Activated gamma-delta T cell treated with Interleukin-2 at 50 U/mL for 16 hours (primary cell): ENCODE measurements at regions not wholly inside any gene's neighbourhood (a gene's known extent, or its start where the extent isn't known, plus 50 kb on each side); places are given as distances from the start of the nearest gene placed in this dataset.
"Not testable (repeated sequence)": the region's sequence is repeated elsewhere in the genome, so short reads cannot be mapped to it uniquely, and the experiment has no call there.

Experiments
- DNase-seq: peaks from one replicate; pipeline ENCODE4 v3.0.0-alpha.2; 2020

- DNase-seq: no peak
Observed at GRCh38 chr7:131786204-131786603, 229.8 kb upstream of the PODXL start.

GRCh38 chr7:131778601-131779000, 222.2 kb upstream of the PODXL start:
- no peak for DNase-seq

GRCh38 chr7:131774419-131775220, 218.2 kb upstream of the PODXL start:
- no peak for DNase-seq

GRCh38 chr7:131773413-131773812, 217.0 kb upstream of the PODXL start:
- no peak for DNase-seq

- DNase-seq: no peak
Observed at GRCh38 chr7:131769241-131769640, 212.8 kb upstream of the PODXL start.

- DNase-seq: no peak
Observed at GRCh38 chr7:131767591-131767990, 211.2 kb upstream of the PODXL start.

GRCh38 chr7:131765575-131765974, 209.1 kb upstream of the PODXL start:
- DNase-seq: no peak

- DNase-seq: no peak
Observed at GRCh38 chr7:131764143-131764775, 207.8 kb upstream of the PODXL start.

GRCh38 chr7:131762753-131763152, 206.3 kb upstream of the PODXL start:
- DNase-seq: no peak

- DNase-seq: not testable (repeated sequence)
Observed at GRCh38 chr7:131755801-131756200, 199.4 kb upstream of the PODXL start.

GRCh38 chr7:131753620-131754222, 197.3 kb upstream of the PODXL start:
- no peak for DNase-seq

- no peak for DNase-seq
Observed at GRCh38 chr7:131747658-131748232, 191.3 kb upstream of the PODXL start.

- no peak for DNase-seq
Observed at GRCh38 chr7:131745390-131746248, 189.2 kb upstream of the PODXL start.

GRCh38 chr7:131741446-131741845, 185.0 kb upstream of the PODXL start:
- no peak for DNase-seq

- DNase-seq: no peak
Observed at GRCh38 chr7:131737746-131738465, 181.5 kb upstream of the PODXL start.

- DNase-seq: no peak
Observed at GRCh38 chr7:131735101-131735500, 178.7 kb upstream of the PODXL start.

- no peak for DNase-seq
Observed at GRCh38 chr7:131733604-131734003, 177.2 kb upstream of the PODXL start.

GRCh38 chr7:131727189-131727588, 170.8 kb upstream of the PODXL start:
- no peak for DNase-seq

GRCh38 chr7:131726686-131727085, 170.3 kb upstream of the PODXL start:
- DNase-seq: no peak

- DNase-seq: no peak
Observed at GRCh38 chr7:131726031-131726430, 169.6 kb upstream of the PODXL start.

- no peak for DNase-seq
Observed at GRCh38 chr7:131724776-131725345, 168.4 kb upstream of the PODXL start.

- no peak for DNase-seq
Observed at GRCh38 chr7:131723926-131724325, 167.5 kb upstream of the PODXL start.
